ENCODE measurements at regions not wholly inside any gene's neighbourhood (a gene's known extent, or its start where the extent isn't known, plus 50 kb on each side); places are given as distances from the start of the nearest gene placed in this dataset.

DNA sequence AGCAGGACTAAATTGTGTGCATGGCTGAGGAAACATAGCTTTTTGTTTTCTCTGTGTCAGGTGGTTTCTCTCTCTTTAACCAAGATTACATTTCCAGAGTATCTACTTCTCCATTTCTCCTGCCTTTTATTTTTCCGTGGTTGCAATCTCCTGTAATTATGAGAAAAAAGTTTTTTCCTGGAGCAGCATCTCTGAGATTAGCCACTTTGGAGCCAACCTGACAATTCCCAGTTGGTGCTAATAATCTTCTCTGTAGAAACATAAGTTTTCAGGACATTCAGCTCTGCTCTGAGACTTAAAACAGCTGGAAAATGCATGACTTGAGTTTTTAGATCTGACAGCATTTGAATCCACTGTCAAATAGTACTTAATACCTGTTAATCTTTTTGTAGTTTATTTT lies 67.1 kb upstream of the GAS1 start:
- TF ChIP-seq, protein P1, sequence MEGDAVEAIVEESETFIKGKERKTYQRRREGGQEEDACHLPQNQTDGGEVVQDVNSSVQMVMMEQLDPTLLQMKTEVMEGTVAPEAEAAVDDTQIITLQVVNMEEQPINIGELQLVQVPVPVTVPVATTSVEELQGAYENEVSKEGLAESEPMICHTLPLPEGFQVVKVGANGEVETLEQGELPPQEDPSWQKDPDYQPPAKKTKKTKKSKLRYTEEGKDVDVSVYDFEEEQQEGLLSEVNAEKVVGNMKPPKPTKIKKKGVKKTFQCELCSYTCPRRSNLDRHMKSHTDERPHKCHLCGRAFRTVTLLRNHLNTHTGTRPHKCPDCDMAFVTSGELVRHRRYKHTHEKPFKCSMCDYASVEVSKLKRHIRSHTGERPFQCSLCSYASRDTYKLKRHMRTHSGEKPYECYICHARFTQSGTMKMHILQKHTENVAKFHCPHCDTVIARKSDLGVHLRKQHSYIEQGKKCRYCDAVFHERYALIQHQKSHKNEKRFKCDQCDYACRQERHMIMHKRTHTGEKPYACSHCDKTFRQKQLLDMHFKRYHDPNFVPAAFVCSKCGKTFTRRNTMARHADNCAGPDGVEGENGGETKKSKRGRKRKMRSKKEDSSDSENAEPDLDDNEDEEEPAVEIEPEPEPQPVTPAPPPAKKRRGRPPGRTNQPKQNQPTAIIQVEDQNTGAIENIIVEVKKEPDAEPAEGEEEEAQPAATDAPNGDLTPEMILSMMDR (IDR thresholded peaks at IDR 0.05; ENCODE audit: low read depth, low read length) = no peak
- no peak for TF ChIP-seq EZH2phosphoT487 (IDR thresholded peaks at IDR 0.05; ENCODE audit: low read depth)
